ENCODE measurements at regions not wholly inside any gene's neighbourhood (a gene's known extent, or its start where the extent isn't known, plus 50 kb on each side); places are given as distances from the start of the nearest gene placed in this dataset.

- TF ChIP-seq CTCF (conservative IDR thresholded peaks at IDR 0.05; ENCODE audit: low read depth, low read length) (no peak), POLR2A (IDR thresholded peaks at IDR 0.05; ENCODE audit: low read depth, low read length) (no peak), USF2 (IDR thresholded peaks at IDR 0.05; ENCODE audit: low read depth, low read length) (no peak), RCOR1 (IDR thresholded peaks at IDR 0.05; ENCODE audit: insufficient replicate concordance, low read length) (no peak), FOS (IDR thresholded peaks at IDR 0.05; ENCODE audit: low read depth, low read length) (no peak)
Observed at GRCh38 chr20:57953638-57954037, 243.8 kb upstream of the PMEPA1 start.

Measured in IMR-90 (cell line).